MM.1S (cell line): ENCODE measurements at regions not wholly inside any gene's neighbourhood (a gene's known extent, or its start where the extent isn't known, plus 50 kb on each side); places are given as distances from the start of the nearest gene placed in this dataset.

Experiments
- DNase-seq: peaks from one replicate; pipeline ENCODE4 v3.0.0-alpha.2; 2015
- H2AFZ ChIP-seq: fragments of 300-600 bp; sonication (generic); 2 replicates; pipeline ENCODE4 v1.6.0; 2016; ENCODE audit warnings: antibody characterized with exemption, low read length
- H3F3A ChIP-seq: fragments of 300-600 bp; sonication (generic); 2 replicates; pipeline ENCODE4 v1.6.1; 2016; ENCODE audit warnings: mild to moderate bottlenecking, antibody characterized with exemption, low read length, moderate library complexity, mixed read lengths; ENCODE audit not compliant: insufficient read depth
- H3K27ac ChIP-seq: fragments of 300-600 bp; sonication (generic); 2 replicates; pipeline ENCODE4 v1.5.1; 2016; ENCODE audit warnings: mild to moderate bottlenecking, low read length
- H3K27me3 ChIP-seq: fragments of 300-600 bp; sonication (generic); replicated peaks from 2 replicates; pipeline ENCODE4 v1.6.0; 2016; ENCODE audit warnings: low read length; ENCODE audit not compliant: insufficient read depth
- H3K36me3 ChIP-seq: fragments of 300-600 bp; sonication (generic); replicated peaks from 2 replicates; pipeline ENCODE4 v1.6.1; 2016; ENCODE audit warnings: mild to moderate bottlenecking, low read length, mixed read lengths; ENCODE audit not compliant: insufficient read depth
- H3K4me1 ChIP-seq: fragments of 300-600 bp; sonication (generic); 2 replicates; pipeline ENCODE4 v1.6.1; 2016; ENCODE audit warnings: low read length, mixed read lengths
- H3K4me2 ChIP-seq: fragments of 300-600 bp; sonication (generic); 2 replicates; pipeline ENCODE4 v1.6.0; 2016; ENCODE audit warnings: low read depth, low read length
- H3K4me3 ChIP-seq: fragments of 300-600 bp; sonication (generic); 2 replicates; pipeline ENCODE4 v1.5.1; 2016; ENCODE audit warnings: low read length, mixed read lengths
- H3K79me2 ChIP-seq: fragments of 300-600 bp; sonication (generic); 2 replicates; pipeline ENCODE4 v1.6.1; 2016; ENCODE audit warnings: mixed run types, low read length, mixed read lengths
- H3K9ac ChIP-seq: fragments of 300-600 bp; sonication (generic); 2 replicates; pipeline ENCODE4 v1.6.1; 2016; ENCODE audit warnings: low read length, mixed read lengths
- H3K9me2 ChIP-seq: fragments of 300-600 bp; sonication (generic); replicated peaks from 2 replicates; pipeline ENCODE4 v1.6.1; 2016; ENCODE audit warnings: mild to moderate bottlenecking, low read length, mixed read lengths; ENCODE audit not compliant: insufficient read depth
- H3K9me3 ChIP-seq: fragments of 300-600 bp; sonication (generic); replicated peaks from 2 replicates; pipeline ENCODE4 v1.6.1; 2016; ENCODE audit warnings: mild to moderate bottlenecking, low read length, mixed read lengths; ENCODE audit not compliant: insufficient read depth
- H4K20me1 ChIP-seq: fragments of 300-600 bp; sonication (generic); 2 replicates; pipeline ENCODE4 v1.6.1; 2016; ENCODE audit warnings: mild to moderate bottlenecking, low read length, moderate library complexity, mixed read lengths; ENCODE audit not compliant: insufficient read depth
- CTCF ChIP-seq: fragments of 300-600 bp; sonication (generic); IDR thresholded peaks from 2 replicates; pipeline ENCODE4 v1.5.1; 2016; ENCODE audit warnings: antibody characterized with exemption, low read length, mixed read lengths
- EZH2 ChIP-seq: fragments of 300-600 bp; sonication (generic); optimal IDR thresholded peaks from 2 replicates; pipeline ENCODE3; 2017; ENCODE audit warnings: low read depth, mild to moderate bottlenecking, antibody characterized with exemption, low read length, mixed read lengths
- EZH2phosphoT487 ChIP-seq: fragments of 300-600 bp; sonication (generic); IDR thresholded peaks from 2 replicates; pipeline ENCODE4 v1.6.1; 2018; ENCODE audit warnings: antibody characterized with exemption, low read length

- Histone ChIP-seq H3F3A (no peaks in the 10 kb centered on the region), H3K27me3 (no peaks in the 10 kb centered on the region), H3K4me1 (no peaks in the 10 kb centered on the region), H3K4me2 (no peak overlapping the region), H3K4me3 (no peak overlapping the region), H3K79me2 (no peaks in the 10 kb centered on the region), H3K36me3 (no peaks in the 10 kb centered on the region), H3K27ac (no peak overlapping the region), H3K9me3 (no peaks in the 10 kb centered on the region), H3K9me2 (no peaks in the 10 kb centered on the region), H4K20me1 (no peaks in the 10 kb centered on the region), H2AFZ (no peak overlapping the region), H3K9ac (no peak overlapping the region)
- no peak for DNase-seq
- TF ChIP-seq EZH2phosphoT487 (no peak), EZH2 (no peak), CTCF (no peak)
Observed at GRCh38 chr7:125899577-125899976, 970.0 kb upstream of the POT1 start.

GRCh38 chr7:125892434-125892833 is 962.8 kb upstream of the POT1 start:
- Histone ChIP-seq H3K27me3 (no peaks in the 10 kb centered on the region), H3K27ac (no peak overlapping the region), H3K9me3 (no peaks in the 10 kb centered on the region), H3K4me3 (no peak overlapping the region), H3K9ac (no peak overlapping the region), H2AFZ (no peak overlapping the region; the same call in 1 of the 2 replicates), H3K79me2 (no peaks in the 10 kb centered on the region), H3F3A (no peaks in the 10 kb centered on the region), H3K36me3 (no peaks in the 10 kb centered on the region), H3K9me2 (no peaks in the 10 kb centered on the region), H4K20me1 (no peaks in the 10 kb centered on the region), H3K4me2 (peak overlapping the region; percentile 2; the same call in 1 of the 2 replicates), H3K4me1 (no peaks in the 10 kb centered on the region)
- TF ChIP-seq EZH2: no peak
- DNase-seq: peak; percentile 48

GRCh38 chr7:125878988-125879387 is 949.4 kb upstream of the POT1 start:
- Histone ChIP-seq H3K27me3 (no peaks in the 10 kb centered on the region), H3K79me2 (no peaks in the 10 kb centered on the region), H3K9me3 (no peaks in the 10 kb centered on the region), H3K4me2 (peak overlapping the region; percentile 19; the same call in 1 of the 2 replicates), H2AFZ (no peak overlapping the region), H3F3A (peaks cover 8% of the 10 kb centered on the region; the same call in 1 of the 2 replicates), H4K20me1 (no peaks in the 10 kb centered on the region), H3K9ac (no peak overlapping the region), H3K27ac (peak overlapping the region; percentile 4; the same call in 1 of the 2 replicates), H3K4me3 (no peak overlapping the region), H3K9me2 (no peaks in the 10 kb centered on the region), H3K4me1 (peaks cover 12% of the 10 kb centered on the region), H3K36me3 (no peaks in the 10 kb centered on the region)
- DNase-seq: peak; percentile 39
- no peak for TF ChIP-seq EZH2
- TF ChIP-seq EZH2phosphoT487: no peak
- no peak for TF ChIP-seq CTCF

GRCh38 chr7:125878235-125878956 is 948.8 kb upstream of the POT1 start:
- peak; percentile 86 for DNase-seq
- Histone ChIP-seq H3K27ac (peak overlapping the region; percentile 53; the same call in 1 of the 2 replicates), H3K9me2 (no peaks in the 10 kb centered on the region), H3K27me3 (no peaks in the 10 kb centered on the region), H3F3A (peaks cover 8% of the 10 kb centered on the region; the same call in 1 of the 2 replicates), H3K4me3 (no peak overlapping the region; the same call in 1 of the 2 replicates), H4K20me1 (no peaks in the 10 kb centered on the region), H3K36me3 (no peaks in the 10 kb centered on the region), H3K4me1 (peaks cover 12% of the 10 kb centered on the region), H3K4me2 (peak overlapping the region; percentile 46), H3K9ac (no peak overlapping the region), H3K79me2 (no peaks in the 10 kb centered on the region), H3K9me3 (no peaks in the 10 kb centered on the region), H2AFZ (peak overlapping the region; percentile 3; the same call in 1 of the 2 replicates)
- no peak for TF ChIP-seq EZH2phosphoT487
- TF ChIP-seq CTCF: no peak
- no peak for TF ChIP-seq EZH2
